ENCODE measurements at regions not wholly inside any gene's neighbourhood (a gene's known extent, or its start where the extent isn't known, plus 50 kb on each side); places are given as distances from the start of the nearest gene placed in this dataset.

- peaks cover 20% of the 10 kb centered on the region for H3K4me1 Mint-ChIP-seq
Observed at GRCh38 chr5:74360535-74361210, 279.9 kb downstream of the ENC1 start.

GRCh38 chr5:74357827-74358226, 282.7 kb downstream of the ENC1 start:
- H3K4me2 ChIP-seq = no peak overlapping the region
- no peaks in the 10 kb centered on the region for H3F3A ChIP-seq (ENCODE audit: low read depth)
- Mint-ChIP-seq H3K4me3 (peak overlapping the region; percentile 59), H3K4me1 (peaks cover 36% of the 10 kb centered on the region), H3K36me3 (no peaks in the 10 kb centered on the region), H3K27ac (peak overlapping the region; percentile 79), H3K27me3 (ENCODE audit: insufficient read depth, low read depth) (peaks cover 7% of the 10 kb centered on the region), H3K9me3 (peaks cover 4% of the 10 kb centered on the region)
- DNase-seq (ENCODE audit: low spot score) = no peak
- H3K79me2 ChIP-seq (ENCODE audit: low read depth) = no peaks in the 10 kb centered on the region
- no peaks in the 10 kb centered on the region for H3K27me3 ChIP-seq
- no peak overlapping the region for H3K27ac ChIP-seq
- no peak overlapping the region for H3K9ac ChIP-seq
- no peak overlapping the region for H3K4me3 ChIP-seq
- H4K20me1 ChIP-seq (ENCODE audit: low read depth) = no peaks in the 10 kb centered on the region
- H2AFZ ChIP-seq (replicated peaks) = no peak overlapping the region
- no peaks in the 10 kb centered on the region for H3K9me3 ChIP-seq (ENCODE audit: low read depth)
- no peaks in the 10 kb centered on the region for H3K4me1 ChIP-seq
- TF ChIP-seq EZH2 (IDR thresholded peaks at IDR 0.05) (no peak), CTCF (IDR thresholded peaks at IDR 0.05) (no peak), EZH2phosphoT487 (IDR thresholded peaks at IDR 0.05) (no peak)
- no peaks in the 10 kb centered on the region for H3K36me3 ChIP-seq

More at GRCh38 chr5:74360535-74361210, 279.9 kb downstream of the ENC1 start:
- Histone ChIP-seq H3K4me2 (no peak overlapping the region), H3K9me3 (ENCODE audit: low read depth) (no peaks in the 10 kb centered on the region), H2AFZ (replicated peaks) (no peak overlapping the region), H4K20me1 (ENCODE audit: low read depth) (no peaks in the 10 kb centered on the region), H3K4me3 (no peak overlapping the region), H3K36me3 (no peaks in the 10 kb centered on the region), H3K27ac (no peak overlapping the region), H3K9ac (no peak overlapping the region), H3K4me1 (no peaks in the 10 kb centered on the region), H3F3A (ENCODE audit: low read depth) (no peaks in the 10 kb centered on the region), H3K27me3 (no peaks in the 10 kb centered on the region), H3K79me2 (ENCODE audit: low read depth) (no peaks in the 10 kb centered on the region)
- Mint-ChIP-seq H3K36me3 (no peaks in the 10 kb centered on the region), H3K4me3 (no peak overlapping the region), H3K9me3 (peaks cover 5% of the 10 kb centered on the region), H3K27me3 (ENCODE audit: insufficient read depth, low read depth) (peaks cover 9% of the 10 kb centered on the region), H3K27ac (no peak overlapping the region)
- no peak for TF ChIP-seq CTCF (IDR thresholded peaks at IDR 0.05)
- TF ChIP-seq EZH2phosphoT487 (IDR thresholded peaks at IDR 0.05) = no peak
- TF ChIP-seq EZH2 (IDR thresholded peaks at IDR 0.05) = no peak
- no peak for DNase-seq (ENCODE audit: low spot score)

GRCh38 chr5:74356009-74356695, 284.4 kb downstream of the ENC1 start:
- no peaks in the 10 kb centered on the region for H3F3A ChIP-seq (ENCODE audit: low read depth)
- no peak for DNase-seq (ENCODE audit: low spot score)
- Mint-ChIP-seq H3K4me3 (no peak overlapping the region), H3K9me3 (peaks cover 17% of the 10 kb centered on the region), H3K27me3 (ENCODE audit: insufficient read depth, low read depth) (peaks cover 7% of the 10 kb centered on the region), H3K36me3 (no peaks in the 10 kb centered on the region), H3K27ac (no peak overlapping the region), H3K4me1 (peaks cover 36% of the 10 kb centered on the region)
- H3K36me3 ChIP-seq = no peaks in the 10 kb centered on the region
- H4K20me1 ChIP-seq (ENCODE audit: low read depth) = no peaks in the 10 kb centered on the region
- H2AFZ ChIP-seq (replicated peaks) = peak overlapping the region; percentile 58
- no peaks in the 10 kb centered on the region for H3K4me1 ChIP-seq
- H3K9ac ChIP-seq = no peak overlapping the region
- no peak overlapping the region for H3K27ac ChIP-seq
- no peaks in the 10 kb centered on the region for H3K79me2 ChIP-seq (ENCODE audit: low read depth)
- TF ChIP-seq EZH2phosphoT487 (IDR thresholded peaks at IDR 0.05) = no peak
- no peak for TF ChIP-seq CTCF (IDR thresholded peaks at IDR 0.05)
- no peak for TF ChIP-seq EZH2 (IDR thresholded peaks at IDR 0.05)
- no peaks in the 10 kb centered on the region for H3K27me3 ChIP-seq
- H3K9me3 ChIP-seq (ENCODE audit: low read depth) = no peaks in the 10 kb centered on the region
- H3K4me2 ChIP-seq = no peak overlapping the region
- no peak overlapping the region for H3K4me3 ChIP-seq
